Smooth muscle cell (in vitro differentiated cells): ENCODE measurements at regions not wholly inside any gene's neighbourhood (a gene's known extent, or its start where the extent isn't known, plus 50 kb on each side); places are given as distances from the start of the nearest gene placed in this dataset.
"Not testable (repeated sequence)": the region's sequence is repeated elsewhere in the genome, so short reads cannot be mapped to it uniquely, and the experiment has no call there.

Experiments
- DNase-seq: peaks from one replicate; lab custom pipeline; 2025; ENCODE audit not compliant: unreplicated experiment; lab: John Stamatoyannopoulos, UW
- H2AFZ ChIP-seq: fragments of 200-600 bp; sonication (generic); 2 replicates; pipeline ENCODE4 v1.6.0; 2016; ENCODE audit warnings: antibody characterized with exemption, low read depth, mild to moderate bottlenecking
- H3F3A ChIP-seq: fragments of 200-600 bp; sonication (generic); 2 replicates; pipeline ENCODE4 v1.6.0; 2017; ENCODE audit warnings: antibody characterized with exemption, low read depth
- H3K27ac ChIP-seq: fragments of 200-600 bp; sonication (generic); 2 replicates; pipeline ENCODE4 v1.5.1; 2016; ENCODE audit warnings: low read depth, mild to moderate bottlenecking
- H3K27me3 ChIP-seq: fragments of 200-600 bp; sonication (generic); 2 replicates; pipeline ENCODE4 v1.6.1; 2016; ENCODE audit warnings: low read depth, mild to moderate bottlenecking
- H3K36me3 ChIP-seq: fragments of 200-600 bp; sonication (generic); 2 replicates; pipeline ENCODE4 v1.5.1; 2016; ENCODE audit warnings: low read depth
- H3K4me1 ChIP-seq: fragments of 200-600 bp; sonication (generic); 2 replicates; pipeline ENCODE4 v1.5.1; 2016; ENCODE audit warnings: low read depth
- H3K4me2 ChIP-seq: fragments of 200-600 bp; sonication (generic); 2 replicates; pipeline ENCODE4 v1.6.0; 2016; ENCODE audit warnings: mild to moderate bottlenecking
- H3K4me3 ChIP-seq: fragments of 200-600 bp; sonication (generic); 2 replicates; pipeline ENCODE4 v1.5.1; 2016; ENCODE audit warnings: mild to moderate bottlenecking
- H3K79me2 ChIP-seq: fragments of 200-600 bp; sonication (generic); 2 replicates; pipeline ENCODE4 v1.6.0; 2016; ENCODE audit warnings: low read depth, mild to moderate bottlenecking
- H3K9ac ChIP-seq: fragments of 200-600 bp; sonication (generic); 2 replicates; pipeline ENCODE4 v1.6.0; 2016; ENCODE audit warnings: low read depth
- H3K9me3 ChIP-seq: fragments of 200-600 bp; sonication (generic); replicated peaks from 2 replicates; pipeline ENCODE4 v1.5.1; 2016; ENCODE audit warnings: low read depth
- H4K20me1 ChIP-seq: fragments of 200-600 bp; sonication (generic); 2 replicates; pipeline ENCODE4 v1.6.0; 2016; ENCODE audit warnings: low read depth
- CTCF ChIP-seq: fragments of 200-600 bp; sonication (generic); IDR thresholded peaks from 2 replicates; pipeline ENCODE4 v1.5.1; 2017; ENCODE audit warnings: borderline replicate concordance, mild to moderate bottlenecking, antibody characterized with exemption; ENCODE audit not compliant: insufficient read depth, poor library complexity, severe bottlenecking
- WGBS: methylation state at CpG from one replicate; pipeline ENCODE4 v1.1.7; 2016; ENCODE audit warnings: low lambda C conversion rate; 5-methylcytosine and 5-hydroxymethylcytosine counted together

GRCh38 chr4:33107814-33108213 lies 2387.6 kb downstream of the PCDH7 start:
- TF ChIP-seq CTCF = no peak
- Histone ChIP-seq H3K4me1 (no peaks in the 10 kb centered on the region), H3K36me3 (no peaks in the 10 kb centered on the region), H3K4me3 (no peak overlapping the region), H3K79me2 (no peaks in the 10 kb centered on the region), H2AFZ (no peak overlapping the region), H4K20me1 (no peaks in the 10 kb centered on the region), H3K4me2 (no peak overlapping the region), H3K27ac (no peak overlapping the region), H3K9ac (no peak overlapping the region), H3K9me3 (no peaks in the 10 kb centered on the region), H3K27me3 (no peaks in the 10 kb centered on the region), H3F3A (no peaks in the 10 kb centered on the region)
- DNase-seq = no peak
- 65% methylated on average over 2 of the region's 2 CpGs for WGBS

- H3K4me1 ChIP-seq = no peaks in the 10 kb centered on the region
These were observed 2390.9 kb downstream of the PCDH7 start for GRCh38 chr4:33111117-33111516.

GRCh38 chr4:33116871-33117270 lies 2396.7 kb downstream of the PCDH7 start:
- H3F3A ChIP-seq = no peaks in the 10 kb centered on the region
- TF ChIP-seq CTCF = no peak
- H3K36me3 ChIP-seq = no peaks in the 10 kb centered on the region
- no peak overlapping the region for H3K27ac ChIP-seq
- H3K27me3 ChIP-seq = no peaks in the 10 kb centered on the region
- no peak overlapping the region for H3K4me2 ChIP-seq
- no peak overlapping the region for H2AFZ ChIP-seq
- no peaks in the 10 kb centered on the region for H4K20me1 ChIP-seq
- DNase-seq = no peak
- no peaks in the 10 kb centered on the region for H3K4me1 ChIP-seq
- H3K79me2 ChIP-seq = no peaks in the 10 kb centered on the region
- H3K4me3 ChIP-seq = no peak overlapping the region
- H3K9me3 ChIP-seq = no peaks in the 10 kb centered on the region
- WGBS = 67% methylated on average over 3 of the region's 3 CpGs
- H3K9ac ChIP-seq = no peak overlapping the region

More at GRCh38 chr4:33111117-33111516, 2390.9 kb downstream of the PCDH7 start:
- H3K9me3 ChIP-seq = no peaks in the 10 kb centered on the region
- H4K20me1 ChIP-seq = no peaks in the 10 kb centered on the region
- H3K36me3 ChIP-seq = no peaks in the 10 kb centered on the region
- no peak overlapping the region for H3K4me2 ChIP-seq
- no peak overlapping the region for H3K27ac ChIP-seq
- H3K79me2 ChIP-seq = no peaks in the 10 kb centered on the region
- no peak overlapping the region for H2AFZ ChIP-seq
- H3K4me3 ChIP-seq = no peak overlapping the region
- TF ChIP-seq CTCF = no peak
- no peak for DNase-seq
- 75% methylated on average over 1 of the region's 1 CpG for WGBS
- H3K9ac ChIP-seq = no peak overlapping the region
- H3K27me3 ChIP-seq = no peaks in the 10 kb centered on the region
- H3F3A ChIP-seq = no peaks in the 10 kb centered on the region

GRCh38 chr4:33126002-33126401 lies 2405.8 kb downstream of the PCDH7 start:
- Histone ChIP-seq H3K4me1 (no peaks in the 10 kb centered on the region), H3K27me3 (no peaks in the 10 kb centered on the region), H3K4me3 (no peak overlapping the region), H3K9me3 (no peaks in the 10 kb centered on the region), H3K27ac (no peak overlapping the region), H3K79me2 (no peaks in the 10 kb centered on the region), H3K4me2 (no peak overlapping the region), H3F3A (no peaks in the 10 kb centered on the region), H3K9ac (no peak overlapping the region), H3K36me3 (no peaks in the 10 kb centered on the region), H2AFZ (no peak overlapping the region), H4K20me1 (no peaks in the 10 kb centered on the region)
- DNase-seq = no peak
- TF ChIP-seq CTCF = no peak
- 97% methylated on average over 1 of the region's 1 CpG for WGBS

GRCh38 chr4:33130662-33131061 lies 2410.5 kb downstream of the PCDH7 start:
- H2AFZ ChIP-seq, H3K27me3 ChIP-seq, H3K4me2 ChIP-seq, H3K79me2 ChIP-seq, H3K36me3 ChIP-seq, H3K9me3 ChIP-seq, H3K4me1 ChIP-seq, DNase-seq, H3K9ac ChIP-seq, H4K20me1 ChIP-seq, H3F3A ChIP-seq, H3K4me3 ChIP-seq, H3K27ac ChIP-seq: not testable (repeated sequence)
- 83% methylated on average over 1 of the region's 1 CpG for WGBS
